Cardiac fibroblast (primary cell): ENCODE measurements at regions not wholly inside any gene's neighbourhood (a gene's known extent, or its start where the extent isn't known, plus 50 kb on each side); places are given as distances from the start of the nearest gene placed in this dataset.

Experiments used
- DNase-seq, 2 donors: peaks; one replicate each; pipeline versions ENCODE4 v3.0.0 to v3.0.0-alpha.2; 2010; ENCODE audit warnings: low read depth in 2 of 2
- H3K4me3 ChIP-seq, 2 donors: replicated peaks in 1 of 2; 1 replicate in 1 of 2; 2 replicates in 1 of 2; pipeline ENCODE4 v1.5.1; 2011; ENCODE audit warnings: low read depth in 2 of 2, low read length in 2 of 2, mild to moderate bottlenecking in 2 of 2, moderate library complexity in 1 of 2
- CTCF ChIP-seq: IDR thresholded peaks from one replicate; pipeline ENCODE4 v1.5.1; 2011; ENCODE audit warnings: low read depth, mild to moderate bottlenecking, low read length, inconsistent platforms

- H3K4me3 ChIP-seq: no peak overlapping the region
- TF ChIP-seq CTCF: no peak
- DNase-seq: no peak
Measured at GRCh38 chr2:217612920-217613319, 389.9 kb downstream of the TNS1 start.

- H3K4me3 ChIP-seq: no peak overlapping the region
- TF ChIP-seq CTCF: no peak
Measured at GRCh38 chr2:217612211-217612610, 390.6 kb downstream of the TNS1 start.

GRCh38 chr2:217611626-217612127 is 391.1 kb downstream of the TNS1 start:
- no peak overlapping the region for H3K4me3 ChIP-seq
- no peak for TF ChIP-seq CTCF
- no peak for DNase-seq

More at GRCh38 chr2:217612211-217612610, 390.6 kb downstream of the TNS1 start:
- no peak for DNase-seq

GRCh38 chr2:217611056-217611455 is 391.7 kb downstream of the TNS1 start:
- no peak for TF ChIP-seq CTCF
- DNase-seq: no peak
- H3K4me3 ChIP-seq: no peak overlapping the region

GRCh38 chr2:217610401-217610814 is 392.4 kb downstream of the TNS1 start:
- DNase-seq: no peak
- TF ChIP-seq CTCF: no peak
- H3K4me3 ChIP-seq: no peak overlapping the region

GRCh38 chr2:217609952-217610351 is 392.8 kb downstream of the TNS1 start:
- no peak for TF ChIP-seq CTCF
- DNase-seq: no peak
- H3K4me3 ChIP-seq: no peak overlapping the region

- no peak overlapping the region for H3K4me3 ChIP-seq
- TF ChIP-seq CTCF: no peak
- no peak for DNase-seq
Measured at GRCh38 chr2:217606296-217606695, 396.5 kb downstream of the TNS1 start.
